Left hindlimb (tissue), 1 donor: ENCODE measurements at regions not wholly inside any gene's neighbourhood (a gene's known extent, or its start where the extent isn't known, plus 50 kb on each side); places are given as distances from the start of the nearest gene placed in this dataset.
"Not testable (repeated sequence)": the region's sequence is repeated elsewhere in the genome, so short reads cannot be mapped to it uniquely, and the experiment has no call there.

ENCODE experiments used
- DNase-seq: peaks from one replicate; pipeline ENCODE4 v3.0.0-alpha.2; 2018

- DNase-seq: not testable (repeated sequence)
Measured at GRCh38 chr1:195159795-195160194, 1448.4 kb downstream of the KCNT2 start.

- no peak for DNase-seq
Measured at GRCh38 chr1:195158091-195158490, 1450.1 kb downstream of the KCNT2 start.

GRCh38 chr1:195153107-195153506 lies 1455.1 kb downstream of the KCNT2 start:
- no peak for DNase-seq

- DNase-seq: no peak
Measured at GRCh38 chr1:195150768-195151167, 1457.5 kb downstream of the KCNT2 start.

- no peak for DNase-seq
Measured at GRCh38 chr1:195141294-195141693, 1466.9 kb downstream of the KCNT2 start.

GRCh38 chr1:195130598-195130997 lies 1477.6 kb downstream of the KCNT2 start:
- DNase-seq: no peak

GRCh38 chr1:195122497-195122896 lies 1485.7 kb downstream of the KCNT2 start:
- DNase-seq: no peak

- DNase-seq: no peak
Measured at GRCh38 chr1:195113471-195113870, 1494.8 kb downstream of the KCNT2 start.

- no peak for DNase-seq
Measured at GRCh38 chr1:195105773-195106172, 1502.5 kb downstream of the KCNT2 start.

- DNase-seq: no peak
Measured at GRCh38 chr1:195105281-195105680, 1503.0 kb downstream of the KCNT2 start.

- no peak for DNase-seq
Measured at GRCh38 chr1:195097316-195097715, 1510.9 kb downstream of the KCNT2 start.

- DNase-seq: no peak
Measured at GRCh38 chr1:195096051-195096521, 1512.2 kb downstream of the KCNT2 start.

GRCh38 chr1:195085196-195085595 lies 1523.0 kb downstream of the KCNT2 start:
- no peak for DNase-seq

GRCh38 chr1:195082183-195082582 lies 1526.1 kb downstream of the KCNT2 start:
- no peak for DNase-seq

GRCh38 chr1:195076682-195077081 lies 1531.6 kb downstream of the KCNT2 start:
- DNase-seq: no peak

- no peak for DNase-seq
Measured at GRCh38 chr1:195075973-195076372, 1532.3 kb downstream of the KCNT2 start.

- DNase-seq: no peak
Measured at GRCh38 chr1:195071461-195071860, 1536.8 kb downstream of the KCNT2 start.

GRCh38 chr1:195065437-195065836 lies 1542.8 kb downstream of the KCNT2 start:
- no peak for DNase-seq

GRCh38 chr1:195064358-195064757 lies 1543.9 kb downstream of the KCNT2 start:
- DNase-seq: no peak

GRCh38 chr1:195054217-195054687 lies 1554.0 kb downstream of the KCNT2 start:
- DNase-seq: no peak

GRCh38 chr1:195053478-195053877 lies 1554.8 kb downstream of the KCNT2 start:
- DNase-seq: no peak

GRCh38 chr1:195047772-195048171 lies 1560.5 kb downstream of the KCNT2 start:
- DNase-seq: no peak

- DNase-seq: no peak
Measured at GRCh38 chr1:195045072-195045471, 1563.2 kb downstream of the KCNT2 start.

GRCh38 chr1:195030793-195031192 lies 1577.4 kb downstream of the KCNT2 start:
- no peak for DNase-seq

- DNase-seq: no peak
Measured at GRCh38 chr1:195026792-195027191, 1581.4 kb downstream of the KCNT2 start.

GRCh38 chr1:195019385-195019784 lies 1588.9 kb downstream of the KCNT2 start:
- no peak for DNase-seq
